H9 (cell line): ENCODE measurements at regions not wholly inside any gene's neighbourhood (a gene's known extent, or its start where the extent isn't known, plus 50 kb on each side); places are given as distances from the start of the nearest gene placed in this dataset.

Experiments
- DNase-seq: peaks from one replicate; pipeline ENCODE4 v3.0.0-alpha.2; 2017
- H2AFZ ChIP-seq: one replicate; pipeline ENCODE4 v1.6.1; 2013; ENCODE audit warnings: mild to moderate bottlenecking, low read length, control low read depth, moderate library complexity
- H2AK5ac ChIP-seq: 2 replicates; pipeline ENCODE4 v1.6.1; 2013; ENCODE audit warnings: low read length, control low read depth, mixed read lengths; ENCODE audit not compliant: insufficient read length
- H2BK120ac ChIP-seq: one replicate; pipeline ENCODE4 v1.6.1; 2013; ENCODE audit warnings: low read depth, mild to moderate bottlenecking, low read length, control low read depth, inconsistent platforms; ENCODE audit not compliant: poor library complexity, severe bottlenecking
- H2BK12ac ChIP-seq: 2 replicates; pipeline ENCODE4 v1.6.1; 2013; ENCODE audit warnings: low read length, control low read depth, mixed read lengths, low read depth; ENCODE audit not compliant: insufficient read length
- H2BK15ac ChIP-seq: 2 replicates; pipeline ENCODE4 v1.6.1; 2013; ENCODE audit warnings: low read depth, low read length, control low read depth
- H2BK20ac ChIP-seq: one replicate; pipeline ENCODE4 v1.6.1; 2013; ENCODE audit warnings: low read depth, mild to moderate bottlenecking, low read length, control low read depth, inconsistent platforms; ENCODE audit not compliant: poor library complexity, severe bottlenecking
- H2BK5ac ChIP-seq: 2 replicates; pipeline ENCODE4 v1.6.1; 2013; ENCODE audit warnings: low read length, control low read depth, mixed read lengths; ENCODE audit not compliant: insufficient read length
- H3K14ac ChIP-seq: 2 replicates; pipeline ENCODE4 v1.6.1; 2013; ENCODE audit warnings: low read length, control low read depth; ENCODE audit not compliant: insufficient read depth
- H3K18ac ChIP-seq: 2 replicates; pipeline ENCODE4 v1.6.1; 2013; ENCODE audit warnings: low read depth, mild to moderate bottlenecking, mixed read lengths, low read length, control low read depth; ENCODE audit not compliant: insufficient read length
- H3K23ac ChIP-seq: 2 replicates; pipeline ENCODE4 v1.6.1; 2013; ENCODE audit warnings: low read length, control low read depth, mixed read lengths, low read depth; ENCODE audit not compliant: insufficient read length
- H3K23me2 ChIP-seq: 2 replicates; pipeline ENCODE4 v1.6.1; 2013; ENCODE audit warnings: low read depth, mild to moderate bottlenecking, mixed read lengths, low read length, control low read depth; ENCODE audit not compliant: insufficient read length, poor library complexity, severe bottlenecking
- H3K27ac ChIP-seq: 2 replicates; pipeline ENCODE4 v1.5.1; 2013; ENCODE audit warnings: low read length, control low read depth, mixed read lengths, low read depth; ENCODE audit not compliant: insufficient read length
- H3K27me3 ChIP-seq: 2 replicates; pipeline ENCODE4 v1.6.1; 2013; ENCODE audit warnings: low read length, control low read depth, inconsistent platforms; ENCODE audit not compliant: insufficient read depth
- H3K4ac ChIP-seq: 2 replicates; pipeline ENCODE4 v1.6.1; 2013; ENCODE audit warnings: low read depth, mild to moderate bottlenecking, control low read depth, inconsistent platforms, low read length, moderate library complexity
- H3K4me1 ChIP-seq: 2 replicates; pipeline ENCODE4 v1.6.1; 2013; ENCODE audit warnings: low read length, control low read depth, inconsistent platforms; ENCODE audit not compliant: insufficient read depth
- H3K4me2 ChIP-seq: 2 replicates; pipeline ENCODE4 v1.6.1; 2013; ENCODE audit warnings: low read length, control low read depth, mixed read lengths; ENCODE audit not compliant: insufficient read length, insufficient read depth
- H3K56ac ChIP-seq: 2 replicates; pipeline ENCODE4 v1.6.1; 2013; ENCODE audit warnings: low read depth, mild to moderate bottlenecking, mixed read lengths, low read length, control low read depth; ENCODE audit not compliant: insufficient read length
- H3K79me1 ChIP-seq: 2 replicates; pipeline ENCODE4 v1.6.1; 2013; ENCODE audit warnings: low read depth, mild to moderate bottlenecking, moderate library complexity, low read length, control low read depth, inconsistent platforms; ENCODE audit not compliant: insufficient read depth, poor library complexity, severe bottlenecking
- H3K79me2 ChIP-seq: 2 replicates; pipeline ENCODE4 v1.6.1; 2013; ENCODE audit warnings: low read length, control low read depth, inconsistent platforms; ENCODE audit not compliant: insufficient read depth
- H3K9ac ChIP-seq: 2 replicates; pipeline ENCODE4 v1.6.1; 2013; ENCODE audit warnings: low read length, control low read depth, mixed read lengths; ENCODE audit not compliant: insufficient read length; ENCODE audit errors: extremely low read depth
- H3K9me3 ChIP-seq: one replicate; pipeline ENCODE4 v1.6.1; 2013; ENCODE audit warnings: low read depth, low read length, inconsistent platforms; ENCODE audit not compliant: control insufficient read depth
- H3T11ph ChIP-seq: one replicate; pipeline ENCODE4 v1.6.1; 2013; ENCODE audit warnings: mild to moderate bottlenecking, low read length, control low read depth, inconsistent platforms
- H4K20me1 ChIP-seq: one replicate; pipeline ENCODE4 v1.6.1; 2013; ENCODE audit not compliant: control insufficient read depth, insufficient read length, insufficient read depth
- H4K5ac ChIP-seq: 2 replicates; pipeline ENCODE4 v1.6.1; 2013; ENCODE audit warnings: low read depth, mild to moderate bottlenecking, mixed read lengths, low read length, control low read depth; ENCODE audit not compliant: insufficient read length
- H4K8ac ChIP-seq: replicated peaks from 2 replicates; pipeline ENCODE4 v1.6.1; 2013; ENCODE audit warnings: low read length, control low read depth, mixed read lengths, low read depth; ENCODE audit not compliant: insufficient read length
- H4K91ac ChIP-seq: 2 replicates; pipeline ENCODE4 v1.6.1; 2013; ENCODE audit warnings: low read depth, mild to moderate bottlenecking, moderate library complexity, mixed read lengths, low read length, control low read depth; ENCODE audit not compliant: insufficient read length
- H3K27ac Mint-ChIP-seq, 3 experiments: 2 replicates in 2 of 3; 3 replicates in 1 of 3; pipeline ENCODE4 v1.8.0; 2020 to 2021; ENCODE audit warnings: mixed read lengths in 3 of 3, mild to moderate bottlenecking in 1 of 3, moderate library complexity in 1 of 3
- H3K27me3 Mint-ChIP-seq: 2 replicates; pipeline ENCODE4 v1.8.0; 2021; ENCODE audit warnings: low read depth, mild to moderate bottlenecking, moderate library complexity, mixed read lengths
- H3K36me3 Mint-ChIP-seq, 3 experiments: 2 replicates in 2 of 3; 3 replicates in 1 of 3; pipeline ENCODE4 v1.8.0; 2020 to 2021; ENCODE audit warnings: low read depth in 3 of 3, mixed read lengths in 3 of 3; ENCODE audit not compliant: insufficient read depth in 1 of 3
- H3K4me1 Mint-ChIP-seq, 2 experiments: 2 replicates each; pipeline ENCODE4 v1.8.0; 2020; ENCODE audit warnings: mixed read lengths in 2 of 2
- H3K4me3 Mint-ChIP-seq, 2 experiments: 2 replicates in 1 of 2; 3 replicates in 1 of 2; pipeline ENCODE4 v1.8.0; 2020 to 2021; ENCODE audit warnings: mild to moderate bottlenecking in 2 of 2, mixed read lengths in 2 of 2, moderate library complexity in 1 of 2
- H3K9me3 Mint-ChIP-seq, 2 experiments: 2 replicates in 1 of 2; 3 replicates in 1 of 2; pipeline ENCODE4 v1.8.0; 2020; ENCODE audit warnings: mild to moderate bottlenecking in 2 of 2, mixed read lengths in 2 of 2, moderate library complexity in 1 of 2
- WGBS: extraction: QIAGEN DNeasy Blood & Tissue Kit; methylation state at CpG from one replicate; pipeline ENCODE4 v1.1.7; 2013; ENCODE audit warnings: missing lambda C conversion rate, low lambda C conversion rate, mixed read lengths; ENCODE audit not compliant: insufficient read length; ENCODE audit errors: extremely low coverage; 5-methylcytosine and 5-hydroxymethylcytosine counted together
- TF ChIP-seq, protein P1 (sequence below): fragments of 200-600 bp; sonication (generic); conservative IDR thresholded peaks from 3 replicates; pipeline ENCODE4 v1.8.0; 2021; ENCODE audit warnings: antibody characterized with exemption, mild to moderate bottlenecking

DNA sequence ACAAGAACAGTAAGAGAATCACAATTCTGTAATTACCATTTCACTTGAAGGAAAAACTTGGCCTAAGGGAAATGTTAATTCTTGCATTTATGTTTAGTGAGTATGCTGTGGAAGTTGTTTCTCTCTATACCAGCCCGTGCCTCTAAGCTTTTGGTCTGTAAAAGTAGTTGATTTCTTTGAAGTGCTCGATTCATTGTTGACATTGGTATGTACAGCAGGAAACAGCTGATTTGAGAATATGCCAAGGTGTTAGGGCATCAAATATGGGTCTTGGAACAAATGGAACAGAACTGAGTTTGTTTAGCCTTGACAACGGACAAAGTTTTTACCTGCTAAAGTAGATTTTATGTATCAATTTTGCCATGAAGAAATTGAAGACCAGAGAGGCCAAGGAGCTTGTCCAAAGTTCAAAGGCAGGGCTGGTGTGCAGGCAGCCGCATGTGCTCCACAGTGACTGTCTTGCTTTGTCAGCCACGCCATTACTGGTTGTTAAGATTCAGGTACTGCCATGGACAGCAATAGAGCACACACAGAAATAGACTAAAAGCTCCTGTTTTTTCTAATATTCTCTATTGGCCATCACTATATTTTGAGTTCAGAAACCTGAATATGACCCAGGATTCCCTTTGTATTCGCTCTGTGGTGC lies 75.5 kb upstream of the TLR3 start:
- Histone ChIP-seq H3K27me3 (no peaks in the 10 kb centered on the region), H3K4ac (no peak overlapping the region), H3K18ac (no peak overlapping the region), H3K4me2 (no peak overlapping the region), H3K9ac (no peak overlapping the region), H4K20me1 (no peaks in the 10 kb centered on the region), H3K27ac (no peak overlapping the region), H2BK120ac (no peak overlapping the region), H2AK5ac (no peak overlapping the region), H3K56ac (no peak overlapping the region), H3K23ac (no peak overlapping the region), H3K79me2 (no peaks in the 10 kb centered on the region), H3T11ph (no peak overlapping the region), H4K8ac (no peak overlapping the region), H2AFZ (no peak overlapping the region), H4K91ac (no peak overlapping the region), H2BK5ac (no peak overlapping the region), H2BK15ac (no peak overlapping the region), H3K23me2 (no peaks in the 10 kb centered on the region), H3K4me1 (no peaks in the 10 kb centered on the region; the same call in 1 of the 2 replicates), H2BK20ac (no peak overlapping the region), H3K9me3 (no peaks in the 10 kb centered on the region), H2BK12ac (no peak overlapping the region), H3K14ac (no peak overlapping the region), H4K5ac (no peak overlapping the region), H3K79me1 (no peaks in the 10 kb centered on the region)
- peaks cover 15 to 16% of the 10 kb centered on the region in 2 experiments for H3K9me3 Mint-ChIP-seq
- no peak overlapping the region for H3K4me3 Mint-ChIP-seq
- no peaks in the 10 kb centered on the region for H3K27me3 Mint-ChIP-seq
- no CpG with 5 or more reads among the region's 6 CpGs for WGBS
- H3K27ac Mint-ChIP-seq: no peak overlapping the region
- DNase-seq: no peak
- peaks cover 8 to 18% of the 10 kb centered on the region in 2 experiments for H3K4me1 Mint-ChIP-seq
- peaks cover 8 to 16% (median 12%) of the 10 kb centered on the region in 3 experiments for H3K36me3 Mint-ChIP-seq
- TF ChIP-seq, protein P1, sequence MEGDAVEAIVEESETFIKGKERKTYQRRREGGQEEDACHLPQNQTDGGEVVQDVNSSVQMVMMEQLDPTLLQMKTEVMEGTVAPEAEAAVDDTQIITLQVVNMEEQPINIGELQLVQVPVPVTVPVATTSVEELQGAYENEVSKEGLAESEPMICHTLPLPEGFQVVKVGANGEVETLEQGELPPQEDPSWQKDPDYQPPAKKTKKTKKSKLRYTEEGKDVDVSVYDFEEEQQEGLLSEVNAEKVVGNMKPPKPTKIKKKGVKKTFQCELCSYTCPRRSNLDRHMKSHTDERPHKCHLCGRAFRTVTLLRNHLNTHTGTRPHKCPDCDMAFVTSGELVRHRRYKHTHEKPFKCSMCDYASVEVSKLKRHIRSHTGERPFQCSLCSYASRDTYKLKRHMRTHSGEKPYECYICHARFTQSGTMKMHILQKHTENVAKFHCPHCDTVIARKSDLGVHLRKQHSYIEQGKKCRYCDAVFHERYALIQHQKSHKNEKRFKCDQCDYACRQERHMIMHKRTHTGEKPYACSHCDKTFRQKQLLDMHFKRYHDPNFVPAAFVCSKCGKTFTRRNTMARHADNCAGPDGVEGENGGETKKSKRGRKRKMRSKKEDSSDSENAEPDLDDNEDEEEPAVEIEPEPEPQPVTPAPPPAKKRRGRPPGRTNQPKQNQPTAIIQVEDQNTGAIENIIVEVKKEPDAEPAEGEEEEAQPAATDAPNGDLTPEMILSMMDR: no peak
